ENCODE measurements at regions not wholly inside any gene's neighbourhood (a gene's known extent, or its start where the extent isn't known, plus 50 kb on each side); places are given as distances from the start of the nearest gene placed in this dataset.
"Not testable (repeated sequence)": the region's sequence is repeated elsewhere in the genome, so short reads cannot be mapped to it uniquely, and the experiment has no call there.

GRCh38 chr5:91487420-91487819 is 104.3 kb upstream of the ARRDC3 start:
- no peak for DNase-seq (ENCODE audit: low spot score)

- no peak for DNase-seq (ENCODE audit: low spot score)
These were observed 103.5 kb upstream of the ARRDC3 start for GRCh38 chr5:91486638-91487037.

GRCh38 chr5:91484662-91485061 is 101.5 kb upstream of the ARRDC3 start:
- DNase-seq (ENCODE audit: low spot score) = no peak

DNA sequence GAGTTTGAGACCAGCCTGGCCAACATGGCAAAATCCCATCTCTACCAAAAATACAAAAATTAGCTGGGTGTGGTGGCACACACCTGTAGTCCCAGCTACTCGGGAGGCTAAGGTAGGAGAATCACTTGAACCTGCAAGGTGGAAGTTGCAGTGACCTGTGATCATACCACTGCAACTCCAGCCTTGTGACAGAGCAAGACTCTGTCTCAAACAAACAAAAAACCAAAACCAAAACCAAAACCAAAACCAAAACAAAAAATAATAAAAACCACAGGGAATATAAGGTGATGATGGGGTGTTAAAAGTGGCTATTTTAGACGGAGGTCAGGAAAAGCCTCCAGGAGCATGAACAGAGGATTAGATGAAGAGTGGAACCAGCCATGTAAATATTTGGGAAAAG is 96.3 kb upstream of the ARRDC3 start:
- DNase-seq (ENCODE audit: low spot score) = not testable (repeated sequence)

GRCh38 chr5:91478096-91478495 is 95.0 kb upstream of the ARRDC3 start:
- DNase-seq (ENCODE audit: low spot score) = no peak

DNA sequence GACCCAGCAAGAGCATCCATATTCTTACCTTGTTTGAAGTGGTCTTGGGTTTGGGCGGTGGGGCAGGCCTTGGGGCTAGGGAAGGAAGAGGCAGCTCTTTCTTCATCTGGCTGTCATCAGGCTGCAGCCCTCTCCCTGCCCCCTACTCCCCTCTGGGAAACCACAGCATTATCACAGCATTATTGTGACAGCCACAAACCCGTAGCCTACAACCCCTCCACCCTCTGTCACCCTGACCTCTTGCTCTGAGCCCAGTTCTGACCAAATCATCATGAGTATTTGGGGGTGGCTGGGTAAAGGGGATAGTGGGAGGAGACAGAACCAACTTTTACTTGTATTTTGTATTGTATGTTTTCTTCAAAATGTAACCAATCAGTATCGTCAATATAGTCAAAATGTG is 94.3 kb upstream of the ARRDC3 start:
- DNase-seq (ENCODE audit: low spot score) = no peak

DNA sequence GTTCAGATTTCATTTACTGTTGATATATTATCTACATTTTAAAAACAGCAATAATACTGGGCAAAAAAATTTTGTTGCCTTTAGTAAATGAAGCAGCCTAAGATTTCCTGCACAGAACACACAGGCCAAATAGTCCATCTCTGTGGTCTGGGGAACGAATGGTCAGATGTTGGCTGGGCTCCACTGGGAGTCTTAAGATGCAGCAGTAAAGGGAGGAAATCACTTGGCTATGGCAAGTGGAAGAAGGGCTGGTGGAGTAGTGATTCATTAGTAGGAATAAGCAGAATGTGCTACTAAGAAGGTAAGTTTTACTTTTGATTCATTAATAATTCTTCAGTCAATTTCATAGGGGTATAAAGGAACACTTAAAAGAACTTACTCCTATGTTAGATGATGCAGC is 91.1 kb upstream of the ARRDC3 start:
- DNase-seq (ENCODE audit: low spot score) = no peak

DNA sequence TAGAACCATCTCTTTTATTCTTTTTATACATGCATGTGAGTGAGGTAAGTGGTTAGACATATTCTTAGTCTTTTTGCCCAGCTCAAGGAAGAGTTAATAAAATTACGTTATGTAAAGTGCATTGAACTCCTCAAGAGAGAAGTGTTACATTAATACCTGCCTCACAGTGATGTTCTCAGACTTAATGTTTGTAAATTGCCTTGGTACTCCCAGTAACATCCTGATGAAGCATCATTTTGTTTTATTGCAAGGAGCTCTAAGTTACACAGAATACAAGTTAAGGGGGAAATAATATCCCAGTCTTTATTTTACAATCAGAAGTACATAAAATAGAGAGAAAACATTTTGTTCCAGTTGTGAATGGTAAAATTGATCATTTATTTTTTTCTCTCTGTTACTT is 89.5 kb upstream of the ARRDC3 start:
- DNase-seq (ENCODE audit: low spot score) = no peak

DNA sequence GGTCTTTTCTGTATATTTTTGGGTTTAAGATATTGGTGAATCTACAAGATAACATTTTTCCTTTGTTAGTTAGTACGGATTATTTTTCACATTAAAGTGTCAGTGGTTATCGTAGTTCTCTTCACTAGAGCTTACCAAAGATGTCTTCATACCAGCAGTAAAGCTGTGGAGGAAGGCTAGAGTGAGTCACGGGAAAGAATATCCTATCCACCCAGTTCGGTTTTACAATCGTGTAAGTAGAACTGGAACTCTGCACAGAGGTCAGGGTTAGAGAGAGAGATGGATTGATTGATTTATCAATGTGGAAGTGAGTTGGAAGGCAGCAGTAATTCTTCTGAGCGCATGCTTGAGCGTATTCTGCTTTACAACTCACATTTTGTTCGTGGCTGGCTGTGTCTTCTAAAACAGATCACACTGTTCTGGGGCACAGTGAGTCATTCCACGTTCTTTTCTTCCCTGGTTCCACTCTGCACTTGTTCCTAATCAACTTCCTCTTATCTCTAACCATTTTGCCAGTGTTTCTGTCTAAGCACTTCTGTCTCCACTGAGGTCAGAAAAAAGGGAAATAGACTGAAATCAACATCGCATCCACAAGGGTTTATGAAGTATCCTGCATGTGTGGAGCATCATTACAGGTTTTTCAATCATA is 86.5 kb upstream of the ARRDC3 start:
- no peak for DNase-seq (ENCODE audit: low spot score)

DNA sequence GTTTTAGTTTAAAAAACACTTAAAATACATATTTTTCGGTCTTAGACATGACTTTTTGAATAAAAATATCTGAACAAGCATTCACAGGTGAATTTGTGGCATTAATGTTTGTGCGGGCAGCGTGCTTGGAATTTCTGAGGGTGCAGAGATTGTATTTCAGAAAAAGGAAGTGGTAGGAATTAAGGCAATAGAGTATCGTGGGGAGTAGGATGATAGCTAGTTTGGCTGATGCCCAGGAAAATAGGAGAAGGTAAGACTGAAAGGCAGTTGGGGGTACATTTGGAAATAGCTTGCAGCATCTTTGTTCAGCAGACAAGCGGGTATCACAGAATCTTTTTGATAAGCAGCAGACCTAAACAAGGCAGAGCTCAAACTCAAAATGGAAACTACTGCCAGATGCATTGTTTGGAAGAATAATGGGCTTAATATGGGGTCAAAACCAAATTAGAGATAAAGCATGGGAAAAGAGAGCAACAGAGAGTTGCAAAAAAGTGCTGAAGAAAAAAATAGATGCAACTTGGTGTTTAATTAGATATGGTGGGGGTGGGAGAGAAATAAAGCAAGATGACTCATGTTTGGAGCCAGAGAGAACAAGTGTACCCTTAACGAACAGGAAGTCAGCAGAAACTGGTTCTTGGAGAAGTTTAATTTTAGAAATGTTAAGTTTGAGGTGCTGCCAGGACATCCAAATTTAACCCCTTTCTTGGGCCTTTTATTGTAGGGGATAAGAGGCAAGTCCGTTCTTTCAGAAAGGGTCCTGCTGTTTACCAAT is 85.7 kb upstream of the ARRDC3 start:
- no peak for DNase-seq (ENCODE audit: low spot score)

- DNase-seq (ENCODE audit: low spot score) = no peak
These were observed 81.9 kb upstream of the ARRDC3 start for GRCh38 chr5:91464886-91465646.

- DNase-seq (ENCODE audit: low spot score) = no peak
These were observed 74.6 kb upstream of the ARRDC3 start for GRCh38 chr5:91457681-91458058.

GRCh38 chr5:91456928-91457680 is 74.0 kb upstream of the ARRDC3 start:
- no peak for DNase-seq (ENCODE audit: low spot score)

- DNase-seq (ENCODE audit: low spot score) = no peak
These were observed 66.0 kb upstream of the ARRDC3 start for GRCh38 chr5:91449083-91449482.

DNA sequence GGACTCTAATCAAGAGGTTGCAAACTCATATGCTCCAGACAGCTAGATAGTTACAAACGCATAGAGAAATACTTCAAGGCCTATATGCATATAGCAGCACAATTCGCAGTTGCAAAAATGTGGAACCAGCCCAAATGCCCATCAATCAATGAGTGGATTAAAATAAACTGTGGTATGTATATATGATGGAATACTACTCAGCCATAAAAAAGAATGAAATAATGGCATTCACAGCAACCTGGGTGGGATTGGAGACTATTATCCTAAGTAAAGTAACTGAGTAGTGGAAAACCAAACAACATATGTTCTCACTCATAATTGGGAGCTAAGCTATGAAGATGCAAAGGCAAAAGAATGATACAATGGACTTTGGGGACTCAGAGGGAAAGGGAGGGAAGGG is 65.0 kb upstream of the ARRDC3 start:
- DNase-seq (ENCODE audit: low spot score) = not testable (repeated sequence)

GRCh38 chr5:91446880-91447279 is 63.8 kb upstream of the ARRDC3 start:
- DNase-seq (ENCODE audit: low spot score) = not testable (repeated sequence)

GRCh38 chr5:91443761-91444467 is 60.8 kb upstream of the ARRDC3 start:
- no peak for DNase-seq (ENCODE audit: low spot score)

DNA sequence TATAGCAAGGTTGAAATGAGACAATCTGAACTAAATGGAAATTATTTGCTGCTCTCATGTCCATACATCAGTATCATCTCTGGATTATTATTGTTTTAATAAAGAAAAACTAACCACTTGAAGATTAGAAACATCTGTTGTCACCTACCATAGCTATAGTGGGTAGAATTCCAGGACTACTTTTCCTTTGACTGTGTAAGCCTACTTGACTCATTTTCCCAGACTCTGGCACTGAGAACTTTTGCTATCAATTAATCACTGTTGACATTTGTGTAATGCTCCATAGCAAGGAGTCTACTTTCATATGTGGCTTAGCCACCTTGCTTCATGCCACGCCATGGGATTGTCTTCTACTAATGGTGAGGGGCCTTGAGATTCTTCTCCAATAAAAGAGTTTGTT is 59.9 kb upstream of the ARRDC3 start:
- no peak for DNase-seq (ENCODE audit: low spot score)

DNA sequence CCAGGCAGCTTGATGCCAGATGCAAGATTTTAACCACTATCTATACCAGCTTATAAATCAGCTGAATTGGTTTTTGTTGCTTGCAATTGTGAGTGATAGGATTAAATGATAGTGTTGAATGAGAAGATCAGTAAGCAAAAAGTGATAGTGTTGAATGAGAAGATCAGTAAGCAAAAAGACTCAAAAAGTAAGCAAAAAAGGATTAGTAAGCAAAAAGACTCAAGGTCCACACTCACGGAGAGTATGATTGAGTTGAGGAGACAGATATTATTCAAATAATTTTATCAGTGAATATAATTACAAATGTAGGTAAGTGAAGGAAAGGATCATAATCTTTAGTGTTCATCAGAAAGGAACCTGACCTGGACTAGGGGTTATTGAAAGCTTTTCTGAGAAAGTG is 58.0 kb upstream of the ARRDC3 start:
- no peak for DNase-seq (ENCODE audit: low spot score)

DNA sequence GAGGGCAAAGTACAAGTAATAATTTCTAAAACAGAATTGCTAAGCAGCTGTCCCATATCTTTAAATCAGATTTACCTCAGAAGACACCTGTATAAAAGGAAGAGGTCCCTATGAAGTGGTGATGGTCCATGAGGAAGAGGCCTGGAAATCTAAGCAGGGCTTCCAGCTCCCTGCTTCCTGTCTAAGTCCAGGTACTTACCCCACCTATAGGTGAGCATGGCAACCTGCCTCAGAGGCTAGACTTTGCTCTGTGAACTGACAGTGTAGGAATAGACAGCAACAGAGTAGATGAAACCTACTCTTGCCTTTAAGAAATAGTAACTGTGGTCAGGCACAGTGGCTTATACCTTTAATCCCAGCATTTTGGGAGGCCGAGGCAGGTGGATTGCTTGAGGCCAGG is 55.8 kb upstream of the ARRDC3 start:
- no peak for DNase-seq (ENCODE audit: low spot score)

DNA sequence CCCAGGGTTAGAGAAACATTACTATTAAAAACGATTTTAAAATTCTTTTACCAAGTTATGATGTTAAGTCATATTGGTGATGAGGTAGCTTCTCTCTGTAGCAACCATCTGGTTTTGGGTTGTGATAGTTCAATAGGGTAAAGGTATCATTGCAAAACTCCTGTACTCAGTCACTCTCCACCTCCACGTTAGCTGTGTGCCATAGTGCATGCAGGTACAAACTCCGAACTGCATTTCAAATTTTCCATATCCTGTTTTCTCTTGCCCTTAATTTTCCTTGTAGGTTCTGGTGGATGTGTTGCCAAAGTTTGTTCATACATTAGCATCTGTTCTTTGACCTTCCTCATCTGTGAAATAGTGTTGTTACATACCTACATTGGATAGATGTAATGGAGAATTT is 53.1 kb upstream of the ARRDC3 start:
- DNase-seq (ENCODE audit: low spot score) = no peak

DNA sequence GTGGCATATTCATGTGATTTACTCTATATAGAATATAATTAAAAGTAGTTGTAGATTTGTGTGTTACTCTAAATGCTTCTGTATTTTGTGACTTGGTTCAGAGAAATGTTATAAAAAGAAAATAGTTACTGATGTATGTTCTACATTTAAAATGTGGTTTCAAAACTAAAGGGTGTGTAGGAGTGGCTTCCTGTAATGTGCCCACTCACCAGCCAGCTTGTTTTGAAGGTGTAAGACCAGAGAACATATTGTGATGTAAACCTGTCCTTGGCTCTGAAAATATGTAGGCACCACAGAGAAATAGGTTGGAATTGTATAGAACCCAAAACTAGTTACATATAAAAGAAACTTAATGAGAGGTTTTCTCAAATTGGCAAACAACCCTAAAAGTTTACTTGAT is 51.2 kb upstream of the ARRDC3 start:
- DNase-seq (ENCODE audit: low spot score) = no peak
